Activated naive CD4-positive, alpha-beta T cell treated with anti-CD3 and anti-CD28 coated beads for 36 hours (primary cell): ENCODE measurements at regions not wholly inside any gene's neighbourhood (a gene's known extent, or its start where the extent isn't known, plus 50 kb on each side); places are given as distances from the start of the nearest gene placed in this dataset.

Experiments
- CTCF ChIA-PET: fragments of 350-600 bp; sonication (Branson Sonifier 250); formaldehyde crosslinking; loops from one replicate; lab custom pipeline; 2021; ENCODE audit warnings: antibody characterized with exemption; lab: Charles Lee
- DNase-seq: peaks from one replicate; pipeline ENCODE4 v3.0.0-alpha.2; 2020
- H3K27ac Mint-ChIP-seq: one replicate; pipeline ENCODE4 v1.8.0; 2021; ENCODE audit warnings: mild to moderate bottlenecking, mixed read lengths
- H3K27me3 Mint-ChIP-seq: one replicate; pipeline ENCODE4 v1.8.0; 2021; ENCODE audit warnings: low read depth, mixed read lengths
- H3K36me3 Mint-ChIP-seq: one replicate; pipeline ENCODE4 v1.8.0; 2021; ENCODE audit warnings: low read depth, mixed read lengths
- H3K4me1 Mint-ChIP-seq: one replicate; pipeline ENCODE4 v1.8.0; 2021; ENCODE audit warnings: low read depth, mixed read lengths
- H3K4me3 Mint-ChIP-seq: one replicate; pipeline ENCODE4 v1.8.0; 2021; ENCODE audit warnings: mild to moderate bottlenecking, moderate library complexity, mixed read lengths
- H3K9me3 Mint-ChIP-seq: one replicate; pipeline ENCODE4 v1.8.0; 2021; ENCODE audit warnings: mixed read lengths
- intact Hi-C: fragments of 100-400 bp; cut with micrococcal nuclease; formaldehyde crosslinking; loops from one replicate; pipeline ENCODE4 v1.15.1; 2023

- Mint-ChIP-seq H3K4me3 (no peak overlapping the region), H3K4me1 (no peaks in the 10 kb centered on the region), H3K27ac (no peak overlapping the region), H3K27me3 (peaks cover 19% of the 10 kb centered on the region), H3K36me3 (no peaks in the 10 kb centered on the region), H3K9me3 (no peaks in the 10 kb centered on the region)
- CTCF ChIA-PET, result no interaction called here
- intact Hi-C loops, result no loop called here
- no peak for DNase-seq
These were observed 80.3 kb upstream of the ARHGEF7 start for GRCh38 chr13:111034811-111035210.

- H3K27ac Mint-ChIP-seq, result no peak overlapping the region
- peaks cover 24% of the 10 kb centered on the region for H3K27me3 Mint-ChIP-seq
- intact Hi-C loops, result no loop called here
- no peak overlapping the region for H3K4me3 Mint-ChIP-seq
- no peaks in the 10 kb centered on the region for H3K36me3 Mint-ChIP-seq
- no peaks in the 10 kb centered on the region for H3K9me3 Mint-ChIP-seq
- DNase-seq, result no peak
- H3K4me1 Mint-ChIP-seq, result no peaks in the 10 kb centered on the region
- CTCF ChIA-PET, result no interaction called here
These were observed 81.7 kb upstream of the ARHGEF7 start for GRCh38 chr13:111033172-111034130.

GRCh38 chr13:111031531-111031961 is 83.6 kb upstream of the ARHGEF7 start:
- intact Hi-C loops, result no loop called here
- CTCF ChIA-PET, result no interaction called here
- Mint-ChIP-seq H3K36me3 (no peaks in the 10 kb centered on the region), H3K4me3 (no peak overlapping the region), H3K9me3 (no peaks in the 10 kb centered on the region), H3K27me3 (peaks cover 23% of the 10 kb centered on the region), H3K27ac (no peak overlapping the region), H3K4me1 (no peaks in the 10 kb centered on the region)
- DNase-seq, result no peak

GRCh38 chr13:111029957-111030609 is 85.0 kb upstream of the ARHGEF7 start:
- CTCF ChIA-PET, result interaction anchor here (0.6 kb wide), 1 partner anchor 61 kb away, joined by 3 read pairs; no protein-coding TSS in a partner anchor

GRCh38 chr13:111027458-111028439 is 87.4 kb upstream of the ARHGEF7 start:
- no peak overlapping the region for H3K4me3 Mint-ChIP-seq
- CTCF ChIA-PET, result no interaction called here
- H3K9me3 Mint-ChIP-seq, result no peaks in the 10 kb centered on the region
- no peaks in the 10 kb centered on the region for H3K4me1 Mint-ChIP-seq
- H3K27ac Mint-ChIP-seq, result no peak overlapping the region
- no peak for DNase-seq
- H3K36me3 Mint-ChIP-seq, result no peaks in the 10 kb centered on the region
- intact Hi-C loops, result no loop called here
- peaks cover 20% of the 10 kb centered on the region for H3K27me3 Mint-ChIP-seq

More at GRCh38 chr13:111029957-111030609, 85.0 kb upstream of the ARHGEF7 start:
- Mint-ChIP-seq H3K27me3 (peaks cover 23% of the 10 kb centered on the region), H3K4me1 (no peaks in the 10 kb centered on the region), H3K4me3 (no peak overlapping the region), H3K9me3 (no peaks in the 10 kb centered on the region), H3K27ac (no peak overlapping the region), H3K36me3 (no peaks in the 10 kb centered on the region)
- no peak for DNase-seq
- intact Hi-C loops, result no loop called here

- H3K4me1 Mint-ChIP-seq, result no peaks in the 10 kb centered on the region
- no peak overlapping the region for H3K4me3 Mint-ChIP-seq
- H3K27ac Mint-ChIP-seq, result no peak overlapping the region
- CTCF ChIA-PET, result no interaction called here
- peaks cover 11% of the 10 kb centered on the region for H3K9me3 Mint-ChIP-seq
- peaks cover 20% of the 10 kb centered on the region for H3K27me3 Mint-ChIP-seq
- intact Hi-C loops, result no loop called here
- no peak for DNase-seq
- H3K36me3 Mint-ChIP-seq, result peaks cover 5% of the 10 kb centered on the region
These were observed 89.8 kb upstream of the ARHGEF7 start for GRCh38 chr13:111025310-111025709.

GRCh38 chr13:111022886-111023285 is 92.2 kb upstream of the ARHGEF7 start:
- DNase-seq, result no peak
- no peak overlapping the region for H3K27ac Mint-ChIP-seq
- no peaks in the 10 kb centered on the region for H3K4me1 Mint-ChIP-seq
- peaks cover 5% of the 10 kb centered on the region for H3K36me3 Mint-ChIP-seq
- H3K27me3 Mint-ChIP-seq, result peaks cover 11% of the 10 kb centered on the region
- H3K9me3 Mint-ChIP-seq, result peaks cover 13% of the 10 kb centered on the region
- CTCF ChIA-PET, result no interaction called here
- no peak overlapping the region for H3K4me3 Mint-ChIP-seq
- intact Hi-C loops, result no loop called here

GRCh38 chr13:111022241-111022640 is 92.9 kb upstream of the ARHGEF7 start:
- Mint-ChIP-seq H3K27ac (no peak overlapping the region), H3K4me3 (no peak overlapping the region), H3K36me3 (peaks cover 5% of the 10 kb centered on the region), H3K4me1 (no peaks in the 10 kb centered on the region), H3K27me3 (peaks cover 13% of the 10 kb centered on the region), H3K9me3 (peaks cover 13% of the 10 kb centered on the region)
- intact Hi-C loops, result no loop called here
- CTCF ChIA-PET, result no interaction called here
- DNase-seq, result no peak

GRCh38 chr13:111021270-111021669 is 93.8 kb upstream of the ARHGEF7 start:
- Mint-ChIP-seq H3K4me1 (no peaks in the 10 kb centered on the region), H3K4me3 (no peak overlapping the region), H3K27me3 (peaks cover 16% of the 10 kb centered on the region), H3K27ac (no peak overlapping the region), H3K36me3 (peaks cover 5% of the 10 kb centered on the region), H3K9me3 (peaks cover 13% of the 10 kb centered on the region)
- no peak for DNase-seq
- intact Hi-C loops, result no loop called here
- CTCF ChIA-PET, result no interaction called here

- intact Hi-C loops, result no loop called here
- Mint-ChIP-seq H3K9me3 (peaks cover 13% of the 10 kb centered on the region), H3K27me3 (peaks cover 18% of the 10 kb centered on the region), H3K36me3 (peaks cover 5% of the 10 kb centered on the region), H3K4me3 (no peak overlapping the region), H3K4me1 (no peaks in the 10 kb centered on the region), H3K27ac (no peak overlapping the region)
- no peak for DNase-seq
- CTCF ChIA-PET, result no interaction called here
These were observed 94.6 kb upstream of the ARHGEF7 start for GRCh38 chr13:111020546-111020945.

- H3K4me3 Mint-ChIP-seq, result no peak overlapping the region
- peaks cover 18% of the 10 kb centered on the region for H3K27me3 Mint-ChIP-seq
- H3K9me3 Mint-ChIP-seq, result peaks cover 13% of the 10 kb centered on the region
- no peak overlapping the region for H3K27ac Mint-ChIP-seq
- intact Hi-C loops, result no loop called here
- H3K4me1 Mint-ChIP-seq, result no peaks in the 10 kb centered on the region
- no peak for DNase-seq
- peaks cover 5% of the 10 kb centered on the region for H3K36me3 Mint-ChIP-seq
- CTCF ChIA-PET, result no interaction called here
These were observed 95.1 kb upstream of the ARHGEF7 start for GRCh38 chr13:111020021-111020420.
